ENCODE measurements at regions not wholly inside any gene's neighbourhood (a gene's known extent, or its start where the extent isn't known, plus 50 kb on each side); places are given as distances from the start of the nearest gene placed in this dataset.
A peak's percentile ranks its signal among the peaks of the same experiment; 100 is the strongest.
"Not testable (repeated sequence)": the region's sequence is repeated elsewhere in the genome, so short reads cannot be mapped to it uniquely, and the experiment has no call there.

GRCh38 chr2:146997488-146997887 lies 847.3 kb upstream of the ACVR2A start:
- peak; percentile 1 to 69 (median 27) for DNase-seq

- no peak for DNase-seq
Measured at GRCh38 chr2:146994246-146994645, 850.6 kb upstream of the ACVR2A start.

GRCh38 chr2:146992466-146992865 lies 852.4 kb upstream of the ACVR2A start:
- no peak for DNase-seq

GRCh38 chr2:146992057-146992456 lies 852.8 kb upstream of the ACVR2A start:
- no peak for DNase-seq

GRCh38 chr2:146990311-146991054 lies 854.3 kb upstream of the ACVR2A start:
- DNase-seq, result no peak

- no peak for DNase-seq
Measured at GRCh38 chr2:146989741-146990140, 855.1 kb upstream of the ACVR2A start.

- no peak for DNase-seq
Measured at GRCh38 chr2:146987996-146988395, 856.8 kb upstream of the ACVR2A start.

GRCh38 chr2:146986161-146986560 lies 858.7 kb upstream of the ACVR2A start:
- DNase-seq, result no peak

- no peak for DNase-seq
Measured at GRCh38 chr2:146985753-146986152, 859.1 kb upstream of the ACVR2A start.

- DNase-seq, result no peak
Measured at GRCh38 chr2:146984014-146984413, 860.8 kb upstream of the ACVR2A start.

GRCh38 chr2:146982393-146982846 lies 862.4 kb upstream of the ACVR2A start:
- DNase-seq, result no peak

GRCh38 chr2:146981921-146982320 lies 862.9 kb upstream of the ACVR2A start:
- no peak for DNase-seq

GRCh38 chr2:146979746-146980145 lies 865.1 kb upstream of the ACVR2A start:
- no peak for DNase-seq

GRCh38 chr2:146978577-146979555 lies 866.0 kb upstream of the ACVR2A start:
- no peak for DNase-seq

- not testable (repeated sequence) for DNase-seq
Measured at GRCh38 chr2:146970981-146971380, 873.8 kb upstream of the ACVR2A start.

GRCh38 chr2:146969703-146970102 lies 875.1 kb upstream of the ACVR2A start:
- DNase-seq, result not testable (repeated sequence)

- DNase-seq, result no peak
Measured at GRCh38 chr2:146964494-146964893, 880.3 kb upstream of the ACVR2A start.

GRCh38 chr2:146954544-146954943 lies 890.3 kb upstream of the ACVR2A start:
- DNase-seq, result no peak

GRCh38 chr2:146952696-146953095 lies 892.1 kb upstream of the ACVR2A start:
- no peak for DNase-seq

- peak in 2 of 3 experiments; percentile 39 to 86 for DNase-seq
Measured at GRCh38 chr2:146950911-146951310, 893.9 kb upstream of the ACVR2A start.

GRCh38 chr2:146950361-146950760 lies 894.5 kb upstream of the ACVR2A start:
- peak in 1 of 3 experiments; percentile 39 for DNase-seq

GRCh38 chr2:146949400-146949799 lies 895.4 kb upstream of the ACVR2A start:
- DNase-seq, result peak in 1 of 3 experiments; percentile 70

GRCh38 chr2:146944601-146945000 lies 900.2 kb upstream of the ACVR2A start:
- no peak for DNase-seq
